GM12892 (cell line): ENCODE measurements at regions not wholly inside any gene's neighbourhood (a gene's known extent, or its start where the extent isn't known, plus 50 kb on each side); places are given as distances from the start of the nearest gene placed in this dataset.

Experiments
- POLR2A ChIP-seq: IDR thresholded peaks from 2 replicates; pipeline ENCODE4 v1.6.1; 2011; ENCODE audit warnings: low read depth, low read length, control low read depth
- POLR2AphosphoS5 ChIP-seq: IDR thresholded peaks from 2 replicates; pipeline ENCODE4 v1.6.1; 2011; ENCODE audit warnings: low read depth, low read length, control low read depth
- TAF1 ChIP-seq: IDR thresholded peaks from 2 replicates; pipeline ENCODE4 v1.6.1; 2011; ENCODE audit warnings: low read depth, mild to moderate bottlenecking, control low read depth, low read length, borderline replicate concordance

DNA sequence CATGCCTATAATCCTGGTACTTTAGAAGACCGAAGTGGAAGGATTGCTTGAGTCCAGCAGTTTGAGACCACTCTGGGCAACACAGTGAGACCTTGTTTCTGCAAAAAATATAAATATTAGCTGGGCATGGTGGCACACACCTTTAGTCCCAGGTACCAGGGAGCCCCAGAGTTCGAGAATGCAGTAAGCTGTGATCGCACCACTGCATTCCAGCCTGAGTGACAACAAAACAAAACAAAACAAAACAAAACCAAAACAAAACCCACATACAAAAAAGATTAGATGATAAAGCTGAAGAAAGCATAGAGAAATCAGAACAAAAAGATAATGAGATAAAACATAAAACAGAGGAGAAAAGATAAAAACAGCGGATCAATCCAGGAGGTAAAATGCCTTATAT lies 62.1 kb downstream of the TCF20 start:
- TF ChIP-seq POLR2AphosphoS5 (no peak), POLR2A (no peak), TAF1 (no peak)
